Gastroesophageal sphincter (tissue), 4 donors: ENCODE measurements at regions not wholly inside any gene's neighbourhood (a gene's known extent, or its start where the extent isn't known, plus 50 kb on each side); places are given as distances from the start of the nearest gene placed in this dataset.

Source experiments
- ATAC-seq: fragments of 150-250 bp; one replicate; pipeline ENCODE4 v1.9.1; 2016; ENCODE audit warnings: mild to moderate bottlenecking, moderate library complexity
- H3K27ac ChIP-seq, 4 donors: fragments of 200-600 bp; sonication (generic) in 3 of 4; 1 replicate in 3 of 4; 2 replicates in 1 of 4; pipeline ENCODE4 v1.5.1; 2016 to 2019
- H3K27me3 ChIP-seq: fragments of 200-600 bp; sonication (generic); one replicate; pipeline ENCODE4 v1.5.1; 2019
- H3K36me3 ChIP-seq, 2 donors: fragments of 200-600 bp; sonication (generic); one replicate each; pipeline ENCODE4 v1.5.1; 2019; ENCODE audit warnings: control low read depth in 1 of 2
- H3K4me1 ChIP-seq, 3 donors: fragments of 200-600 bp; sonication (generic); 1 replicate in 2 of 3; 2 replicates in 1 of 3; pipeline ENCODE4 v1.5.1; 2016 to 2019; ENCODE audit warnings: control low read depth in 2 of 3
- H3K4me3 ChIP-seq, 2 donors: fragments of 200-600 bp; sonication (generic); one replicate each; pipeline ENCODE4 v1.5.1; 2019; ENCODE audit warnings: mild to moderate bottlenecking in 1 of 2, moderate library complexity in 1 of 2
- H3K9me3 ChIP-seq, 3 donors: fragments of 200-600 bp; sonication (generic); one replicate each; pipeline ENCODE4 v1.5.1; 2017 to 2019; ENCODE audit warnings: control low read depth in 2 of 3
- CTCF ChIP-seq, 4 experiments: fragments of 200-600 bp in 2 of 4; fragments of 450-650 bp in 2 of 4; sonication (generic) in 1 of 4; IDR thresholded peaks; one replicate each; pipeline ENCODE4 v1.5.1; 2017 to 2019; ENCODE audit warnings: antibody characterized with exemption in 4 of 4, mild to moderate bottlenecking in 2 of 4, moderate library complexity in 2 of 4
- EP300 ChIP-seq: sonication (generic); formaldehyde crosslinking; IDR thresholded peaks from one replicate; pipeline ENCODE4 v1.6.1; 2017; ENCODE audit warnings: antibody characterized with exemption, mild to moderate bottlenecking
- POLR2A ChIP-seq, 2 donors: fragments of 450-650 bp; IDR thresholded peaks; one replicate each; pipeline ENCODE4 v1.6.1; 2017; ENCODE audit warnings: antibody characterized with exemption in 2 of 2, mild to moderate bottlenecking in 2 of 2, moderate library complexity in 1 of 2
- POLR2AphosphoS5 ChIP-seq: sonication (generic); formaldehyde crosslinking; IDR thresholded peaks from one replicate; pipeline ENCODE4 v1.6.1; 2017; ENCODE audit warnings: antibody characterized with exemption
- WGBS, 2 donors: methylation state at CpG; one replicate each; pipeline ENCODE4 v1.1.5; 2018; ENCODE audit warnings: low coverage in 1 of 2; 5-methylcytosine and 5-hydroxymethylcytosine counted together

GRCh38 chr14:87837296-87837695 lies 155.7 kb downstream of the GALC start:
- Histone ChIP-seq H3K9me3 (no peaks in the 10 kb centered on the region), H3K4me3 (no peak overlapping the region), H3K27ac (no peak overlapping the region), H3K27me3 (no peaks in the 10 kb centered on the region), H3K36me3 (no peaks in the 10 kb centered on the region), H3K4me1 (no peaks in the 10 kb centered on the region)
- TF ChIP-seq POLR2AphosphoS5 (no peak), CTCF (IDR thresholded peaks at IDR 0.05) (no peak), EP300 (no peak), POLR2A (IDR thresholded peaks at IDR 0.05) (no peak)
- 67 to 73% methylated on average over 1 of the region's 1 CpG for WGBS, 2 donors
- no peak for ATAC-seq

- H3K36me3 ChIP-seq = no peaks in the 10 kb centered on the region
- H3K27me3 ChIP-seq = no peaks in the 10 kb centered on the region
- H3K27ac ChIP-seq = no peak overlapping the region
- no peak for ATAC-seq
- no peak overlapping the region for H3K4me3 ChIP-seq
- no peaks in the 10 kb centered on the region for H3K4me1 ChIP-seq
- TF ChIP-seq EP300 (no peak), CTCF (IDR thresholded peaks at IDR 0.05) (no peak), POLR2A (IDR thresholded peaks at IDR 0.05) (no peak), POLR2AphosphoS5 (no peak)
- H3K9me3 ChIP-seq = no peaks in the 10 kb centered on the region
- 89 to 100% methylated on average over 1 of the region's 1 CpG for WGBS, 2 donors
Observed at GRCh38 chr14:87834594-87834993, 158.4 kb downstream of the GALC start.

GRCh38 chr14:87833026-87833425 lies 160.0 kb downstream of the GALC start:
- ATAC-seq = no peak
- Histone ChIP-seq H3K9me3 (no peaks in the 10 kb centered on the region), H3K4me1 (no peaks in the 10 kb centered on the region), H3K27me3 (no peaks in the 10 kb centered on the region), H3K36me3 (no peaks in the 10 kb centered on the region), H3K4me3 (no peak overlapping the region), H3K27ac (no peak overlapping the region)
- WGBS, 2 donors = 0 to 59% methylated on average over 1 of the region's 1 CpG
- TF ChIP-seq POLR2A (IDR thresholded peaks at IDR 0.05) = no peak

GRCh38 chr14:87830443-87831096 lies 162.4 kb downstream of the GALC start:
- Histone ChIP-seq H3K36me3 (no peaks in the 10 kb centered on the region), H3K4me3 (no peak overlapping the region), H3K27ac (no peak overlapping the region), H3K27me3 (no peaks in the 10 kb centered on the region), H3K9me3 (no peaks in the 10 kb centered on the region), H3K4me1 (no peaks in the 10 kb centered on the region)
- TF ChIP-seq POLR2A (IDR thresholded peaks at IDR 0.05) (no peak), POLR2AphosphoS5 (no peak), CTCF (IDR thresholded peaks at IDR 0.05) (no peak), EP300 (no peak)
- 54 to 79% methylated on average over 1 to 2 of the region's 2 CpGs for WGBS, 2 donors
- no peak for ATAC-seq

- TF ChIP-seq POLR2AphosphoS5 (no peak), EP300 (no peak)
- ATAC-seq = no peak
- H3K36me3 ChIP-seq = no peaks in the 10 kb centered on the region
- no peaks in the 10 kb centered on the region for H3K9me3 ChIP-seq
- H3K4me1 ChIP-seq = no peaks in the 10 kb centered on the region
- no peaks in the 10 kb centered on the region for H3K27me3 ChIP-seq
- no peak overlapping the region for H3K4me3 ChIP-seq
- H3K27ac ChIP-seq = no peak overlapping the region
Observed at GRCh38 chr14:87829543-87829942, 163.4 kb downstream of the GALC start.

- no peaks in the 10 kb centered on the region for H3K9me3 ChIP-seq
Observed at GRCh38 chr14:87824266-87824665, 168.7 kb downstream of the GALC start.

More at GRCh38 chr14:87824266-87824665, 168.7 kb downstream of the GALC start:
- H3K27ac ChIP-seq = no peak overlapping the region
- TF ChIP-seq CTCF (IDR thresholded peaks at IDR 0.05) = no peak
- TF ChIP-seq EP300 = no peak
- TF ChIP-seq POLR2AphosphoS5 = no peak
- TF ChIP-seq POLR2A (IDR thresholded peaks at IDR 0.05) = no peak
- H3K36me3 ChIP-seq = no peaks in the 10 kb centered on the region
- no peak overlapping the region for H3K4me3 ChIP-seq
- no peaks in the 10 kb centered on the region for H3K4me1 ChIP-seq
- ATAC-seq = no peak
- no peaks in the 10 kb centered on the region for H3K27me3 ChIP-seq
